Endodermal cell (in vitro differentiated cells): ENCODE measurements at regions not wholly inside any gene's neighbourhood (a gene's known extent, or its start where the extent isn't known, plus 50 kb on each side); places are given as distances from the start of the nearest gene placed in this dataset.

Experiments used
- DNase-seq: peaks from one replicate; pipeline ENCODE4 v3.0.0-alpha.2; 2017
- H3K27ac ChIP-seq: 2 replicates; pipeline ENCODE4 v1.5.1; 2013; ENCODE audit warnings: mild to moderate bottlenecking, low read depth, low read length, moderate library complexity
- H3K27me3 ChIP-seq: 2 replicates; pipeline ENCODE4 v1.6.1; 2013; ENCODE audit warnings: mild to moderate bottlenecking, low read length, moderate library complexity; ENCODE audit not compliant: insufficient read depth, control insufficient read depth, poor library complexity, severe bottlenecking
- H3K36me3 ChIP-seq: 2 replicates; pipeline ENCODE4 v1.7.0; 2013; ENCODE audit warnings: mild to moderate bottlenecking, low read length, moderate library complexity; ENCODE audit not compliant: control insufficient read depth, insufficient read depth
- H3K4me1 ChIP-seq: one replicate; pipeline ENCODE4 v1.7.0; 2013; ENCODE audit warnings: low read length; ENCODE audit not compliant: control insufficient read depth, insufficient read depth
- H3K4me3 ChIP-seq: 2 replicates; pipeline ENCODE4 v1.5.1; 2013; ENCODE audit warnings: mild to moderate bottlenecking, low read length, moderate library complexity
- H3K9ac ChIP-seq: 2 replicates; pipeline ENCODE4 v1.6.1; 2013; ENCODE audit warnings: mild to moderate bottlenecking, low read length, moderate library complexity; ENCODE audit not compliant: poor library complexity, severe bottlenecking; ENCODE audit errors: extremely low read depth
- H3K9me3 ChIP-seq: 2 replicates; pipeline ENCODE4 v1.6.1; 2013; ENCODE audit warnings: mild to moderate bottlenecking, low read length, moderate library complexity; ENCODE audit not compliant: control insufficient read depth
- H3K27ac Mint-ChIP-seq: 2 replicates; pipeline ENCODE4 v1.8.0; 2020; ENCODE audit warnings: mixed read lengths
- H3K27me3 Mint-ChIP-seq: 2 replicates; pipeline ENCODE4 v1.8.0; 2021; ENCODE audit warnings: mild to moderate bottlenecking, mixed read lengths; ENCODE audit not compliant: insufficient read depth
- H3K36me3 Mint-ChIP-seq: 2 replicates; pipeline ENCODE4 v1.8.0; 2020; ENCODE audit warnings: low read depth, mixed read lengths
- H3K4me1 Mint-ChIP-seq: 2 replicates; pipeline ENCODE4 v1.8.0; 2020; ENCODE audit warnings: mixed read lengths
- H3K4me3 Mint-ChIP-seq: 2 replicates; pipeline ENCODE4 v1.8.0; 2020; ENCODE audit warnings: mild to moderate bottlenecking, moderate library complexity, mixed read lengths
- H3K9me3 Mint-ChIP-seq: 2 replicates; pipeline ENCODE4 v1.8.0; 2020; ENCODE audit warnings: mild to moderate bottlenecking, mixed read lengths
- WGBS, 2 experiments: methylation state at CpG; one replicate each; pipeline versions ENCODE4 v1.1.5 to v1.1.7; 2013; ENCODE audit warnings: missing lambda C conversion rate in 2 of 2, mixed read lengths in 1 of 2; ENCODE audit not compliant: insufficient coverage in 1 of 2, insufficient read length in 1 of 2; 5-methylcytosine and 5-hydroxymethylcytosine counted together
- TF ChIP-seq, protein P1 (sequence below): fragments of 200-600 bp; sonication (generic); conservative IDR thresholded peaks from 2 replicates; pipeline ENCODE4 v1.5.0; 2021; ENCODE audit warnings: antibody characterized with exemption, mild to moderate bottlenecking

DNA sequence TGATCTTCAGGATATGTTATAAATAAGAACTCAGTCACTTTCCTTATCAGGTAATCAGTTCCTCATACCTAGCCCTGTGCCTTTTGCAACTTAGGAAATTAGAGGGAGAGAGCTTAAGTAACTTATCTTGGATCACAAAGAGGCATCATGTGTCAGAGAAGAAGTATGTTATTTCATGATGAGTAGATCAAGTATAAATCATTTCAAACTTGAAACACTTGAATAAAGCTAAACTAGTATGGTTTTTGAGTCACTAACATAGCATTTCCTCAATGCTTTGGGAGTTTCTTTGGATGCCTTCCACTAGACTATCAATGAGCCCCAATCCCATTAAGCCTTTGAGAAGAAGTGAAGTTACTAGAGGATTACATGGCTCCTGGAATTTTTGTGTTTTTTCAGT is 102.6 kb upstream of the TNFAIP3 start:
- peaks cover 5% of the 10 kb centered on the region for H3K4me1 ChIP-seq
- Mint-ChIP-seq H3K9me3 (peaks cover 4% of the 10 kb centered on the region), H3K4me1 (peaks cover 8% of the 10 kb centered on the region), H3K27ac (no peak overlapping the region), H3K27me3 (peaks cover 2% of the 10 kb centered on the region), H3K4me3 (no peak overlapping the region), H3K36me3 (peaks cover 1% of the 10 kb centered on the region)
- DNase-seq: no peak
- H3K27me3 ChIP-seq: no peaks in the 10 kb centered on the region
- no peak overlapping the region for H3K9ac ChIP-seq
- H3K9me3 ChIP-seq: peaks cover 32% of the 10 kb centered on the region
- TF ChIP-seq, protein P1, sequence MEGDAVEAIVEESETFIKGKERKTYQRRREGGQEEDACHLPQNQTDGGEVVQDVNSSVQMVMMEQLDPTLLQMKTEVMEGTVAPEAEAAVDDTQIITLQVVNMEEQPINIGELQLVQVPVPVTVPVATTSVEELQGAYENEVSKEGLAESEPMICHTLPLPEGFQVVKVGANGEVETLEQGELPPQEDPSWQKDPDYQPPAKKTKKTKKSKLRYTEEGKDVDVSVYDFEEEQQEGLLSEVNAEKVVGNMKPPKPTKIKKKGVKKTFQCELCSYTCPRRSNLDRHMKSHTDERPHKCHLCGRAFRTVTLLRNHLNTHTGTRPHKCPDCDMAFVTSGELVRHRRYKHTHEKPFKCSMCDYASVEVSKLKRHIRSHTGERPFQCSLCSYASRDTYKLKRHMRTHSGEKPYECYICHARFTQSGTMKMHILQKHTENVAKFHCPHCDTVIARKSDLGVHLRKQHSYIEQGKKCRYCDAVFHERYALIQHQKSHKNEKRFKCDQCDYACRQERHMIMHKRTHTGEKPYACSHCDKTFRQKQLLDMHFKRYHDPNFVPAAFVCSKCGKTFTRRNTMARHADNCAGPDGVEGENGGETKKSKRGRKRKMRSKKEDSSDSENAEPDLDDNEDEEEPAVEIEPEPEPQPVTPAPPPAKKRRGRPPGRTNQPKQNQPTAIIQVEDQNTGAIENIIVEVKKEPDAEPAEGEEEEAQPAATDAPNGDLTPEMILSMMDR: no peak
- no peak overlapping the region for H3K27ac ChIP-seq
- H3K36me3 ChIP-seq: no peaks in the 10 kb centered on the region
- H3K4me3 ChIP-seq: no peak overlapping the region

DNA sequence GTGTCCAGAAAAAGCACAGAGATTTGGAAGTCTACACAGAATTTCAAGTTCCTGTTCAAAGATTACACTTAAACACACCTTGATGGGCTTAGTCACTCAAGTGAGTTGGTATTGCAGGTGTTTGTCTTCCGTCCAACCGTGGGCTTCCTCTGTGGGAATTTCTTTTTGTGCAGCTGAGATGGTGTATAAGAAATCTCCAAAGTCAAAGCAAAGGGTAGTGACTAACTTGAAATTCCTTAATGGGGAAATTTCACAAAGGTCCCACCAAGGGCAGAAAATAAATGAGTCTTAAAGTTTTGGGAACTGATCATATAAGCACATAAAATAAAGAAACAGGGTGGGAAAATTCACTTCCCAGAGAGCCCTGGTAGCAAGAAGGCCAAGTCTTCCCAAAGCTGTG is 102.0 kb upstream of the TNFAIP3 start:
- H3K4me1 Mint-ChIP-seq: peaks cover 8% of the 10 kb centered on the region
- Histone ChIP-seq H3K4me3 (no peak overlapping the region), H3K36me3 (no peaks in the 10 kb centered on the region), H3K9ac (no peak overlapping the region), H3K9me3 (peaks cover 38% of the 10 kb centered on the region), H3K27me3 (no peaks in the 10 kb centered on the region), H3K27ac (no peak overlapping the region), H3K4me1 (peaks cover 5% of the 10 kb centered on the region)
- 90 to 96% methylated on average over 2 of the region's 2 CpGs for WGBS, 2 experiments
- no peak for DNase-seq
- peaks cover 1% of the 10 kb centered on the region for H3K36me3 Mint-ChIP-seq
- TF ChIP-seq, protein P1: no peak
- no peak overlapping the region for H3K27ac Mint-ChIP-seq
- no peak overlapping the region for H3K4me3 Mint-ChIP-seq
- peaks cover 4% of the 10 kb centered on the region for H3K9me3 Mint-ChIP-seq
- H3K27me3 Mint-ChIP-seq: peaks cover 2% of the 10 kb centered on the region

DNA sequence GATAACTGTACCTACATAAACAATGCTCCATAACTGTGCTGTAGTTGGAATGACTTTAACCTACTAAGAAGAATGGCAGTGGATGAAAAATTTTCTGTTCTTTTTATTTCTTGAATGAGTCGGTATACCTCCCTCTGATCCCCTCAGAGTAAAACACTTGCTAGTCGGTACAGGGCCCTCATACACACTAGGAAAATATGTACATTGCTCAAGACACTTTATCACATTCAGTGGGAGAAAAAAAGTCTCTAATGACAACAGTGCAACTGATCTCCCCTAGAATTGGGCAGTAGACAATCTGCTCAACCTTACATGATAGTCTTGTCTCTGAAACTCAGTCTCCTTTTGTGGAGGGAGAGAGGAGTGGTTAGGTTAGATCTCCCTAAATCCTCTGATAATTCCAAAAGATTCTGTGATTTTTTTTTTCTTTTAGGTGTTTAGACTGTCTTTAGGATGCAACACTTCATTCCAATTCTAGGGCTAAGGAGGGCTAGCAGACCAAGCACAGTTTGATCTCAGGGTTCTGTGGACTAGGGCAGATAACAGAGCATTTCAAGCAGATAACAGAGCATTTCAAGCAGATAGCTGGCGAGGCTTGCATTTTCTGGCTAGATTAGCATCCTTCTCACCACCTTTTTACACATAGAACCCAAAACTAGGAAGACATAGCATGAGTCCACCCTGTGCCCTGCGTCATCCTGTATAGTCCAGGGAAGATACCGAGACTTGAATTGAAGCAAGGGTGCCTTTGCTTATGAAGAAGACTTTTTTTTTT is 100.3 kb upstream of the TNFAIP3 start:
- Mint-ChIP-seq H3K27ac (no peak overlapping the region), H3K4me1 (peaks cover 8% of the 10 kb centered on the region), H3K36me3 (peaks cover 1% of the 10 kb centered on the region), H3K4me3 (no peak overlapping the region), H3K9me3 (peaks cover 5% of the 10 kb centered on the region), H3K27me3 (no peaks in the 10 kb centered on the region)
- 75 to 80% methylated on average over 4 to 5 of the region's 5 CpGs for WGBS, 2 experiments
- no peaks in the 10 kb centered on the region for H3K36me3 ChIP-seq
- H3K9ac ChIP-seq: no peak overlapping the region
- peaks cover 5% of the 10 kb centered on the region for H3K4me1 ChIP-seq
- H3K4me3 ChIP-seq: peak overlapping the region; percentile 3
- DNase-seq: no peak
- no peak overlapping the region for H3K27ac ChIP-seq
- no peaks in the 10 kb centered on the region for H3K27me3 ChIP-seq
- TF ChIP-seq, protein P1: no peak
- peaks cover 38% of the 10 kb centered on the region for H3K9me3 ChIP-seq
